SK-N-SH (cell line): ENCODE measurements at regions not wholly inside any gene's neighbourhood (a gene's known extent, or its start where the extent isn't known, plus 50 kb on each side); places are given as distances from the start of the nearest gene placed in this dataset.
"Not testable (repeated sequence)": the region's sequence is repeated elsewhere in the genome, so short reads cannot be mapped to it uniquely, and the experiment has no call there.

Experiments used
- CHD2 ChIP-seq: fragments of 150-350 bp; IDR thresholded peaks from 2 replicates; pipeline ENCODE4 v1.6.1; 2018; ENCODE audit warnings: low read length; ENCODE audit not compliant: partially characterized antibody
- CTCF ChIP-seq: fragments of 200-600 bp; sonication (generic); IDR thresholded peaks from 2 replicates; pipeline ENCODE4 v1.6.1; 2017; ENCODE audit warnings: antibody characterized with exemption, mild to moderate bottlenecking, moderate library complexity
- ELF1 ChIP-seq: IDR thresholded peaks from 2 replicates; pipeline ENCODE4 v1.4.0; 2012
- FOXJ3 ChIP-seq: sonication (generic); formaldehyde crosslinking; IDR thresholded peaks from 2 replicates; pipeline ENCODE4 v1.5.1; 2020; ENCODE audit warnings: mild to moderate bottlenecking, missing genetic modification reagents
- POLR2AphosphoS5 ChIP-seq: IDR thresholded peaks from 2 replicates; pipeline ENCODE4 v1.6.1; 2012; ENCODE audit warnings: low read depth, low read length
- RAD21 ChIP-seq: IDR thresholded peaks from 2 replicates; pipeline ENCODE4 v1.6.1; 2012; ENCODE audit warnings: mild to moderate bottlenecking, low read length
- REST ChIP-seq: IDR thresholded peaks from 2 replicates; pipeline ENCODE4 v1.6.1; 2012; ENCODE audit warnings: mild to moderate bottlenecking, low read depth, low read length, moderate library complexity
- TCF12 ChIP-seq: IDR thresholded peaks from 2 replicates; pipeline ENCODE4 v1.4.0; 2012
- USF1 ChIP-seq: IDR thresholded peaks from 2 replicates; pipeline ENCODE4 v1.4.0; 2012; ENCODE audit warnings: low read depth, borderline replicate concordance

- not testable (repeated sequence) for TF ChIP-seq ELF1, TCF12, USF1, CHD2, CTCF, REST, FOXJ3, POLR2AphosphoS5, RAD21
Observed at GRCh38 chr6:12363277-12363650, 73.1 kb downstream of the EDN1 start.
